ENCODE measurements at regions not wholly inside any gene's neighbourhood (a gene's known extent, or its start where the extent isn't known, plus 50 kb on each side); places are given as distances from the start of the nearest gene placed in this dataset.

DNA sequence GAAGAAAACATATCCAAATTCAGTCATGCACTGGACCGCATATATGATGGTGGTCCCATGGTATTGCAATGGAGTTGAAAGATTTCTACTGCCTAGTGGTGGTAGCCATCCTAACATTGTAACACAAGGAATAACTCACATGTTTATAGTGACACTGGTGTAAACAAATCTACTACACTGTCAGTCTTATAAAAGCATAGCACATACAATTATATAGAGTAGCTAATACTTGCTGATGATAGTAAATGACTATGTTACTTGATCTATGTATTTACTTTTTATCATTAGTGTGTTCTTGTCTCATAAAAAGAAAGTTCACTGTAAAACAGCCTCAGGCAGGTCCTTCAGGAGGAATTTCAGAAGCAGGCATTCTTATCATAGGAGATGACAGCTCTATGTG is 96.0 kb upstream of the CDIN1 start:
- Histone ChIP-seq H3K27ac (ENCODE audit: insufficient read depth, low read length) (no peak overlapping the region), H4K8ac (ENCODE audit: low read depth in 2 of 2, low read length in 2 of 2) (peak overlapping the region in 1 of 2 experiments; percentile 11; a peak in 1 of 4 replicates), H3K9me1 (ENCODE audit: insufficient read depth, low read length) (no peaks in the 10 kb centered on the region), H3K14ac (replicated peaks; ENCODE audit: low read depth, low read length) (peak overlapping the region; percentile 78), H3K4me3 (ENCODE audit: insufficient read depth, low read depth, low read length) (no peak overlapping the region), H3K18ac (ENCODE audit: low read depth, low read length) (peak overlapping the region; percentile 98; the same call in 1 of the 2 replicates), H3K4me2 (ENCODE audit: low read depth, low read length) (no peak overlapping the region), H2AK5ac (ENCODE audit: low read depth, low read length) (peak overlapping the region; percentile 88), H3K36me3 (ENCODE audit: control insufficient read depth, insufficient read depth, low read length) (no peaks in the 10 kb centered on the region), H2BK20ac (ENCODE audit: low read depth, low read length) (peak overlapping the region; percentile 95; the same call in 1 of the 2 replicates), H4K5ac (ENCODE audit: low read depth, low read length) (peak overlapping the region; percentile 86; the same call in 1 of the 2 replicates), H3K23ac (ENCODE audit: low read depth, low read length) (peak overlapping the region; percentile 56; the same call in 1 of the 2 replicates), H2BK15ac (ENCODE audit: low read depth, low read length) (peak overlapping the region; percentile 76; the same call in 1 of the 3 replicates), H3K4me1 (ENCODE audit: control insufficient read depth, insufficient read depth, low read length) (peaks cover 5% of the 10 kb centered on the region; the same call in 1 of the 2 replicates), H2AK9ac (replicated peaks; ENCODE audit: low read depth, low read length, poor library complexity) (no peak overlapping the region), H3K79me1 (ENCODE audit: low read depth in 1 of 2, low read length in 2 of 2) (no peaks in the 10 kb centered on the region), H3K4ac (ENCODE audit: low read depth, low read length) (peak overlapping the region; percentile 90; the same call in 1 of the 2 replicates), H4K20me1 (ENCODE audit: insufficient read depth, low read length) (no peaks in the 10 kb centered on the region), H2BK120ac (ENCODE audit: low read depth, low read length) (peak overlapping the region; percentile 91), H3K56ac (ENCODE audit: extremely low read depth, insufficient read depth, low read length) (no peak overlapping the region; the same call in 1 of the 2 replicates), H3K9ac (ENCODE audit: low read depth, low read length) (no peak overlapping the region), H4K91ac (ENCODE audit: insufficient read depth, low read depth, low read length) (peak overlapping the region; percentile 71), H3K9me3 (ENCODE audit: control insufficient read depth, insufficient read depth, low read length) (no peaks in the 10 kb centered on the region), H2AFZ (replicated peaks; ENCODE audit: low read length, poor library complexity) (no peak overlapping the region), H2BK5ac (ENCODE audit: low read depth, low read length, poor library complexity, severe bottlenecking) (peak overlapping the region; percentile 95), H3K27me3 (ENCODE audit: control insufficient read depth, insufficient read depth, low read length) (no peaks in the 10 kb centered on the region)
- CTCF ChIA-PET = interaction anchor here (0.6 to 1.3 kb wide), 3 partner anchors 9 to 736 kb away, joined by 3 to 7 read pairs (median 3); no protein-coding TSS in a partner anchor
- in situ Hi-C loops (cut with MboI; ENCODE audit: low sequenced_read_pairs) (loop anchor here (25.0 kb wide), 1 partner anchor 946 kb away; the partner anchor contains the start of gene DPH6), dilution Hi-C loops (cut with HindIII; ENCODE audit: low sequenced_read_pairs, unreplicated experiment) (no loop called here), intact Hi-C loops (cut with micrococcal nuclease) (no loop called here)
- no peak for ATAC-seq (ENCODE audit: low read depth)
- no peak for DNase-seq
- POLR2A ChIA-PET (ENCODE audit: unreplicated experiment) = no interaction called here
- TF ChIP-seq BHLHE40 (IDR thresholded peaks at IDR 0.05; ENCODE audit: low read depth, low read length) = no peak
- TF ChIP-seq RAD21 (IDR thresholded peaks at IDR 0.05; ENCODE audit: low read length) = no peak
- TF ChIP-seq FOS (IDR thresholded peaks at IDR 0.05; ENCODE audit: low read depth, low read length) = no peak
- TF ChIP-seq NFE2L2 (IDR thresholded peaks at IDR 0.05; ENCODE audit: low read depth, low read length) = no peak
- no peak for TF ChIP-seq RCOR1 (IDR thresholded peaks at IDR 0.05; ENCODE audit: insufficient replicate concordance, low read length)
- WGBS, 2 experiments (ENCODE audit: extremely low coverage in 2 of 2, insufficient read length in 1 of 2) = no CpG with 5 or more reads among the region's 1 CpG
- no TSS peak for BruUV-seq (replicated peaks)

All from IMR-90 (cell line).